GM19099 (cell line): ENCODE measurements at regions not wholly inside any gene's neighbourhood (a gene's known extent, or its start where the extent isn't known, plus 50 kb on each side); places are given as distances from the start of the nearest gene placed in this dataset.

Experiments used
- POLR2A ChIP-seq: IDR thresholded peaks from 3 replicates; pipeline ENCODE4 v1.6.1; 2011; ENCODE audit warnings: low read depth; ENCODE audit not compliant: insufficient read length; ENCODE audit errors: extremely low read depth

GRCh38 chr10:83886871-83887270, 252.4 kb upstream of the GHITM start:
- TF ChIP-seq POLR2A: no peak

- no peak for TF ChIP-seq POLR2A
Measured at GRCh38 chr10:83892737-83893136, 246.6 kb upstream of the GHITM start.

GRCh38 chr10:83896219-83896618, 243.1 kb upstream of the GHITM start:
- TF ChIP-seq POLR2A: no peak

DNA sequence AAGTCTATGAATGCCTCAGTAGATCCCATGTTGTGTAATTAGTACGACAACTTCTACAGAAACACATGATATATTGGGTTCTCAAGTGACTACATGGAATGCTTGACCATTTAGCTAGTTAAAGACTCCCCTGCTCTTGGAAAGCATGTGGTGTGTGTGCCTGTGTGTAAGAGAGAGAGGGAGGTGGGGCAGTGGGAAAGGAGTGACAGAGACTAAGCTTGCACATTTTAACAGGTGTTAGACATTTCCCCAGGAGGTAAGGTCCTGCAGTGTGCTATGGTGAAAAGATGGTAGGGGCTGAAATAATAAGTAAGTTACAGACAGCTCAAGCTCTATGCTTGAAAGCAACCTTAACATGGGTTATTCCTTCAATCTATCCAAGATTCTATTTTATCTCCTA, 241.7 kb upstream of the GHITM start:
- no peak for TF ChIP-seq POLR2A

- no peak for TF ChIP-seq POLR2A
Measured at GRCh38 chr10:83908506-83908905, 230.8 kb upstream of the GHITM start.

DNA sequence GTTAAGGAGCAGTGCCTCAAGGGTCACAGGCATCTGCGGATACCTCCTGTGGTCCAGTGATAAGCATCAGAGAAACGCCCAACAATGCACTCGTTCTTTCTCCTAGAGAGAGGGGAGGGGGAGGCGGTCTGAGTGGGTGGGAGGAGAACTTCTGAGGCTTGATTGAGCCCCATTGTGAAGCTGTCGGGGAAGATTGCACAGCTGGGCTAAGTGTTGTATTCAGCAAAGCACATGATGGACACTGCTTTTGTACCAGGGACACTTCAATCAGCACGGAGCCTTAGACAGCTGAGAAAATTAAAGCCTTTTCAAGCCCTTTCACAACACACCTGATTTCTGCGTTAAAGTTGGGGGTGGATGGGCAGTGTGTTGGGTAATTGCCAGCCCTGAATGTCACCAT, 230.3 kb upstream of the GHITM start:
- TF ChIP-seq POLR2A: no peak

DNA sequence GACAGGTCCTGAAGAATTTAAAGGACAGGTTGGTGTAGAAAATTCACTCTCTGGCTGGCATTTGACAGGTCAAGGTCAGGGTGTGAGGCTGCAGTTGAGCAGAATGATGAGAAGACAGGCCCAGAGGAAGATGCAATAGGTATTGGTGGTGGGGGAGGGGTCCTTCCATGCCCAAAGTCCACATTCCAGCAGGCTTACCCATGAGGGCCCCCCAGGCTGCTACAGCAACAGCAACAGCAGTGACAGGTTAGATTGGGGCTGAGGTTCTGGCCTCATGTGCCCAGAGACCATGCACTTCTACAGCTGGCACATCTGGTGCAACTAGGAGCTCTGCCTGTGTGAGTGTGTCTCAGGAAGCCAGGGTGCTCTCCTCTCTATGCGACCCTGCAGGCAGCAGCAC, 223.5 kb upstream of the GHITM start:
- no peak for TF ChIP-seq POLR2A

DNA sequence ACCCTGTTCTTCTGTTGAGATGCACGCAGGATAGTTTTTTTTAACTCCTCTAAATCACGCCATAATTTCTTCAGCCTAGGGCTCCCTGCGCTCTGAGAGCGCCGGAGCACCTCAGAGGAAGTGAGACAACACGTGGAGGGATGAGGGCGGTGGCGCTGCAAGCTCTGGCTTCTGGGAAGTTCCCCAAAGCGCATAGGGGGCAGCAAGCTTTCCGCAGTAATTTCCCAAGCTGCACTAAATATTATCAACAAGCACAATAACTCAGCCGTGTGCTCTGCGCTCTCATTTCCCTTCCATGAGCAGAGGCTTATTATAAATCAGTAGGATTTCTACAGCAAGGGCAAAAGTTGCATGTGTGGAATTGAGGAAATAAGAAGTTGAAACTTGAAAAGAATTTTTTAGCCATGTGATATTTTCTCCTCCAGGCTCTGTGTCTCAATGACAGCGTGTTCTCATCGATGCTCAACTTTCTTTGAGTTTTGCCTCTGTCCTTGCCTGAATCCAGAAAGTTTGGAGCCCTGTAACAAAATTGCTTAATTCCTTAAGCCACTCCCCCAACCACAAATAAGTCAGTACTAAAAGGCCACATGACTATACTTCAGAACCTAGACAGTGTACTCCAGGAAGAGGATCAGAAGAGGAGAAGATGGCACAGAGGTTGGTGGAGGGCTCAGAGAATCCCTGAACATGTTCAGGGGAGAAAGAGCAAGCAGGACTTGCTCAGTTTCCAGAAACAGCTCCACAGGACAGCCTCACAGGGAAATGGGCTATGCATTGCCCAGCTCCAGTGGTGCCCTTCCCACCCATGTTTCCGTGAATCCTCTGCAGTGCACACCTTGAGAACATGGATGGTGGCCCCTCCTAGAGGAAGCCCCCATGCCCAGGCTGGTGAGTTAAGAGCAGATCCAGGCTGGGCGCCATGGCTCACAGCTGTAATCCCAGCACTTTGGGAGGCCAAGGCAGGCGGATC, 221.5 kb upstream of the GHITM start:
- no peak for TF ChIP-seq POLR2A

DNA sequence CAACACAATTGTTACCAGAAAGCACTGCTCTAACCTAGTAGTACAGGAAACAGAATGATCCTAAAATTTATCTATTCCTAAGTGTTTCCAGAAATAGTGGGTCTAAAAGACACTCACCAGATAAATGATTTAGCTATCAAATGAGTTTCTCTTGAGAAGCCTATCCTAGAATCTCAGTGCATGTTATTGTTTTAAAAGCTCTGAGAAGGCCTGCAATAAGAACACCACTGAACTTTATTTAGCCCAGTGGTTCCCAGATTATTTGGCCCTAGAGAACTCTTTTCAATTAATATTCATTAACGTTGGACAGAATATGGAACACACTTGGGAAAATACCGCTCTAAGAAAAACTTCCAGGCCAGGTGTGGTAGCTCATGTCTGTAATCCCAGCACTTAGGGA, 220.1 kb upstream of the GHITM start:
- TF ChIP-seq POLR2A: no peak

- no peak for TF ChIP-seq POLR2A
Measured at GRCh38 chr10:83921984-83922860, 217.1 kb upstream of the GHITM start.

DNA sequence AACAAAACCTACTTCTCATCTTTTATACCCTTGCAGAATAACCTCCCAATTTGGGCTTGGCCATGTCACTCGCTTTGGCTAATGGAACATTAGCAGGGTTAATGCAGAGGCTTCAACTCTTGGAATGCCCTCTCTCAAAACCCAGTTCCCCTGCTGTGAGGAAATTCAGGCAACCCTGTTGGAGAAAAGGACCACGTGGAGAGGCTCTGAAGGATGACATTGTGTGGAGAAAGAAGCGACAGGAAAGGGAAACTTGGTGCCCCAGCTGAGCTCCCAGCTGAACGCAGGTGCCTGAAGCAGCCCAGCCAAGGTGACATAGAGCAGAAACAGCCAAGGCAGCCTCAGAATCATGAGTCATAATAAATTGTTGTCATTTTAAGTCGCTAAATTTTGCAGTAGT, 214.2 kb upstream of the GHITM start:
- TF ChIP-seq POLR2A: no peak

GRCh38 chr10:83926606-83927005, 212.7 kb upstream of the GHITM start:
- no peak for TF ChIP-seq POLR2A

DNA sequence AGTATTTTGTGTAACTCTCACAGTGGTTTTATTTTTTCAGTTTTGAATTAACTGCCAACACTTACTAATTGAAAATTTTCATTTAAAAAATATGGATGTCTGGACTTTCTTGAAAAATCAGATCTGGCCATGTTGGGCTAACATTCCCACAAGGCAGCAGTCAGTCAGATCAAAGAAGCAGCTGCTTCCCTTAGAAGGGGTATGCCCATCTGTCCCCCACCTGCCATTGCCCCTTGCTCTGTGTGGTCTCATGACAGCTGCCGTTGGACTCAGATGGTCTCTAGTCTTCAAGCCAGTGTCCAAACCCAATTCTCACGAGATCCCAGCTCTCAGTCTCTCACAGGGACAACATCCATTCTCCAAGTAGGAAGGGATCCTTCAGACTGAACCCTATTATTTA, 212.1 kb upstream of the GHITM start:
- TF ChIP-seq POLR2A: no peak

GRCh38 chr10:83929399-83929798, 209.9 kb upstream of the GHITM start:
- TF ChIP-seq POLR2A: no peak

- no peak for TF ChIP-seq POLR2A
Measured at GRCh38 chr10:83931669-83932068, 207.6 kb upstream of the GHITM start.

GRCh38 chr10:83932245-83932644, 207.1 kb upstream of the GHITM start:
- TF ChIP-seq POLR2A: no peak
